ELR (cell line): ENCODE measurements at regions not wholly inside any gene's neighbourhood (a gene's known extent, or its start where the extent isn't known, plus 50 kb on each side); places are given as distances from the start of the nearest gene placed in this dataset.

ENCODE experiments used
- DNase-seq: peaks from one replicate; pipeline ENCODE4 v3.0.0-alpha.2; 2015; ENCODE audit warnings: low read depth

DNA sequence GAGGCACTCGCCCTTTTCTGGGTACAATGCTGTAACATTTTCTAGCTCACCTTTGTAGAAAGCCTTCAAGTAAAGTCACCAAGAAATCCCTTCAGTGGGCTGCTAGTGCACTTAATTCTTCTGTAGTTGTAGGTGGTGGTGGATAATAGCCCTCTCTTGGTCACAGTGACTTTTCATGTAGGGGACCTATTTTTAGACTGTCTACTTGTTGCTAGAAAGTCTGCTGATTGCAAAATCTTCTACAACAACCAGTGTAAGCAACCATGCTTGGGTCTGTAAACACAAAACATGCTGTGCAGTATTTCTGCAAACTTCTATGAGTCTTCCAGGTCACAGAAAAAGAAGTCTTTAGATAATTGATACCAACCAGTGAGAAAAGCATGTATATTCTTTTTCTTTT, 55.6 kb downstream of the PBDC1 start:
- DNase-seq: no peak

DNA sequence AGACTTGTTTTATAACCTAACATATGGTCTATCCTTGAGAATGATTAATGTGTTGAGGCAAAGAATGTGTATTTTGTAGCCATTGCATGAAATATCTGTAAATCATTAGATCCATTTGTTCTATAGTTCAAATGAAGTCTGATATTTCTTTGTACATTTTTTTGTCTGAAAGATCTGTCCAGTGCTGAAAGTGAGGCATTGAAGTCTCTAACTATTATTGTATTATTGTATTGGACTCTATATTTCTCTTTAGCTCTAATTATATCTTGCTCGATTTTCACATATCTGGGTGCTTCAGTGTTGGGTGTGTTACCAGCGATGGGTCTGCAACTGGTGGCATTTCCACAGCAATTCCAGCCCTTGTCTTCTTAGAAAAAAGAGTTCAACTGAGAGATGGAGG, 76.0 kb downstream of the PBDC1 start:
- no peak for DNase-seq

GRCh38 chrX:76253432-76253831, 80.6 kb downstream of the PBDC1 start:
- DNase-seq: peak; percentile 41

DNA sequence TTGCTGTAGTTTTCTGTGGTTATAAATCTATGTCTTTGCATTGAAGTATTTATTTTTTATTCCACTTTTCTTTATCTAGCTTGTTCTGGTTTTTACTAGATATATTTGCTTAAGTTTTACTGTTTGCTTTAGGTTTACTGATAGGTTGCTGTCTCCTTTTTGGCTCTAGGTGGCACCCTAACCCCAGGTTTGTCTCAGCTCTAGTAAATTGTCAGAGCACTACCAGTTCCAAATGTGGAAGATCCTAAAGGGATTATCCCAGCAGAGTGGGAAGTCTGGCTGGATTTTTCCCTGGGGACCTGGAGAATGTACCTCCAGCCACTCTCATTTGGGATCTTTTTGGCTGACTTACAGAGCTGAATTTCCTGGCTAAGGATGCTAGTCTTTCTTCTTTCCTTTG, 106.1 kb downstream of the PBDC1 start:
- DNase-seq: peak; percentile 34
